ENCODE measurements at regions not wholly inside any gene's neighbourhood (a gene's known extent, or its start where the extent isn't known, plus 50 kb on each side); places are given as distances from the start of the nearest gene placed in this dataset.
A peak's percentile ranks its signal among the peaks of the same experiment; 100 is the strongest.

- Histone ChIP-seq H3K36me3 (no peaks in the 10 kb centered on the region), H3K9me3 (no peaks in the 10 kb centered on the region), H3K27me3 (no peaks in the 10 kb centered on the region), H3K27ac (no peak overlapping the region), H3K4me3 (no peak overlapping the region), H3K4me1 (peaks cover 5 to 35% (median 8%) of the 10 kb centered on the region in 3 donors)
- DNase-seq = no peak
- TF ChIP-seq, protein P1, sequence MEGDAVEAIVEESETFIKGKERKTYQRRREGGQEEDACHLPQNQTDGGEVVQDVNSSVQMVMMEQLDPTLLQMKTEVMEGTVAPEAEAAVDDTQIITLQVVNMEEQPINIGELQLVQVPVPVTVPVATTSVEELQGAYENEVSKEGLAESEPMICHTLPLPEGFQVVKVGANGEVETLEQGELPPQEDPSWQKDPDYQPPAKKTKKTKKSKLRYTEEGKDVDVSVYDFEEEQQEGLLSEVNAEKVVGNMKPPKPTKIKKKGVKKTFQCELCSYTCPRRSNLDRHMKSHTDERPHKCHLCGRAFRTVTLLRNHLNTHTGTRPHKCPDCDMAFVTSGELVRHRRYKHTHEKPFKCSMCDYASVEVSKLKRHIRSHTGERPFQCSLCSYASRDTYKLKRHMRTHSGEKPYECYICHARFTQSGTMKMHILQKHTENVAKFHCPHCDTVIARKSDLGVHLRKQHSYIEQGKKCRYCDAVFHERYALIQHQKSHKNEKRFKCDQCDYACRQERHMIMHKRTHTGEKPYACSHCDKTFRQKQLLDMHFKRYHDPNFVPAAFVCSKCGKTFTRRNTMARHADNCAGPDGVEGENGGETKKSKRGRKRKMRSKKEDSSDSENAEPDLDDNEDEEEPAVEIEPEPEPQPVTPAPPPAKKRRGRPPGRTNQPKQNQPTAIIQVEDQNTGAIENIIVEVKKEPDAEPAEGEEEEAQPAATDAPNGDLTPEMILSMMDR (IDR thresholded peaks at IDR 0.05) = no peak
- 71 to 81% methylated on average over 2 of the region's 2 CpGs for WGBS, 2 donors
- intact Hi-C loops (cut with DNase I) = loop anchor here in 2 of 3 donors (10.0 kb wide), 1 partner anchor 111 kb away; the partner anchor contains the start of gene DTX4 (in 2 of the 2)
- no peak for ATAC-seq
- FAIRE-seq = no peak
Measured at GRCh38 chr11:59285716-59286260, 72.9 kb upstream of the OR5AN1 start.

- FAIRE-seq (no peak), DNase-seq (no peak), ATAC-seq (peak in 1 of 4 donors; percentile 10)
- Histone ChIP-seq H3K9me3 (no peaks in the 10 kb centered on the region), H3K27ac (no peak overlapping the region), H3K36me3 (no peaks in the 10 kb centered on the region), H3K4me3 (no peak overlapping the region), H3K27me3 (no peaks in the 10 kb centered on the region), H3K4me1 (peaks cover 0 to 25% (median 4%) of the 10 kb centered on the region in 3 donors)
- WGBS, 2 donors = 52 to 67% methylated on average over 5 of the region's 5 CpGs
- intact Hi-C loops (cut with DNase I) = loop anchor here in 2 of 3 donors (10.0 kb wide), 1 partner anchor 110 kb away; the partner anchor contains the start of gene DTX4 (in 2 of the 2)
- TF ChIP-seq, protein P1 (IDR thresholded peaks at IDR 0.05) = no peak
Measured at GRCh38 chr11:59284773-59285129, 72.0 kb upstream of the MPEG1 start.

DNA sequence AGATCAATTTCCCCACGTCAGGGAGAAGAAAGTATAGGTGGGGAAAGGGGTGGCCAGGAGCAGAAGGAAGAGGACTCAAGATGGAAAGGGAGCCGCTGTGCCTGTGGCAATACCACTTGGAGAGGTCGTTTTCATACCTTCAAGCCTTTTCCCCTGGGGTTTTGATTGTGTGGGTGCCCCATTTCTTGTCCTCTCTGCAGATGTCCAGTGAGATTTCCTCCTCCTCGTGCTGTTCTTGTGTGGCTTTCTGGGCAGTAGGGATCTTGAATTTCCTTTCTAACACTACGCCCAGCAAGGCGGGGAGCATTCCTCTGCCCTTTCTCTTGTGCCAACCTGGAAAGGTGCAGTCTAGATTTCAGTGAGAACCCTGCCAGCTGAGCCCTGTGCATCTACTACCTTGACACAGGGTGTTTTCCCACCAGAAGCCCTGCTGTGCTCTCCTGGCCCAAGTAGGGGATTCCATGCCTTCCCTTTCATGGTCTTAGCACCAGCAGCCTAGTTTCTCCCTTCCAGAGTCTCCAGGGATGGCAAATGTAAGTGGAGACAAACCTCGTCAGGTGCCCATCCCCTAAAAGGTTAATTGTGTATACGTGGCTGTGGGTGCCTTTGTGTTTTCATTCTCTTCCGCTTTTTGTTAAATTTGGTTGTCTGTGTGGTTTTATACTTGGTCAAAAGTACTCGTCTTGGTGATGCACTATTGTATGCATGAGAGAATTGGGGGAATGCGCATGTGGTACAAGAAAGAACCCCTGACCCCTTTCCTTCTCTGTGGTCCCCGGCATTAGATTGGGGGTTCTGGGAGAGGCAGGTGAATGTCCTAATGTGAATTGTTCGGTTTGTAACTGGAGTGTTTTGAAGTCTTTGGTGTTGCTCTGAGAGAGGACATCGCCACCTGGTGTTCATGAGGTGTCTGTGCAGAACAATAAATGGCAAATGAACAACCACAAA is 71.4 kb upstream of the MPEG1 start:
- Histone ChIP-seq H3K27ac (peak overlapping the region in 1 of 4 donors; percentile 18), H3K27me3 (no peaks in the 10 kb centered on the region), H3K36me3 (no peaks in the 10 kb centered on the region), H3K4me3 (no peak overlapping the region), H3K9me3 (no peaks in the 10 kb centered on the region), H3K4me1 (peaks cover 0 to 18% (median 0%) of the 10 kb centered on the region in 3 donors)
- FAIRE-seq (no peak), DNase-seq (peak in 1 of 6 donors; percentile 38), ATAC-seq (peak; percentile 80 to 88 (median 86))
- TF ChIP-seq, protein P1 (IDR thresholded peaks at IDR 0.05) = peak; percentile 59 to 73 (median 66)
- intact Hi-C loops (cut with DNase I) = loop anchor here in 2 of 3 donors (10.0 kb wide), 1 partner anchor 109 kb away; the partner anchor contains the start of gene DTX4 (in 2 of the 2)
- 49 to 50% methylated on average over 14 of the region's 14 CpGs for WGBS, 2 donors

DNA sequence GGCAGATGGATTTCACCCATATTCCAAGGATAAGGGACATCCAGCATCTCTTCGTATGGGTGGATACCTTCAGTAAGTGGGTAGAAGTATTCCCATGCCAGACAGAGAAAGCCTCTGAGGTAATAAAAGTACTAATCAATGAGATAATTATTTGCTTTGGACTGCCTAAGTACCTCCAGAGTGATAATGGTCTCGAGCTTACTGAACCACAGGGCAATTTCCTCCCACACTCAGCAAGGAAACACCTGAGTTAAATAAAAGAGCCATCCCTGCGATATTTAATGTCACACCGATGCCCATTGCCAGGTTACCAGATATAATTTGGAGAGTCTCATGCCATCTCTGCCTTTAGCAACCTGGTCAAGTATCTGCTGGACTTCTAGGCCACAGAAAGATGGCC is 70.6 kb upstream of the MPEG1 start:
- ATAC-seq (peak in 3 of 4 donors; percentile 16 to 54 (median 45)), DNase-seq (no peak), FAIRE-seq (no peak)
- no peaks in the 10 kb centered on the region for H3K27me3 ChIP-seq
- intact Hi-C loops (cut with DNase I) = loop anchor here in 2 of 3 donors (10.0 kb wide), 1 partner anchor 109 kb away; the partner anchor contains the start of gene DTX4 (in 2 of the 2)
- no peak overlapping the region for H3K4me3 ChIP-seq
- 41 to 46% methylated on average over 4 of the region's 4 CpGs for WGBS, 2 donors
- no peaks in the 10 kb centered on the region for H3K36me3 ChIP-seq
- H3K27ac ChIP-seq = peak overlapping the region in 1 of 4 donors; percentile 18
- TF ChIP-seq, protein P1 (IDR thresholded peaks at IDR 0.05) = no peak
- H3K4me1 ChIP-seq = peaks cover 0 to 16% (median 0%) of the 10 kb centered on the region in 3 donors
- H3K9me3 ChIP-seq = no peaks in the 10 kb centered on the region

Measured in pancreas (tissue), 10 donors.